Tibial artery (tissue), 4 donors: ENCODE measurements at regions not wholly inside any gene's neighbourhood (a gene's known extent, or its start where the extent isn't known, plus 50 kb on each side); places are given as distances from the start of the nearest gene placed in this dataset.

Source experiments
- DNase-seq, 2 donors: peaks; one replicate each; pipeline ENCODE4 v3.0.0-alpha.2; 2019
- H3K27ac ChIP-seq, 2 donors: fragments of 200-600 bp; sonication (generic) in 1 of 2; 1 replicate in 1 of 2; 2 replicates in 1 of 2; pipeline ENCODE4 v1.5.1; 2018 to 2019; ENCODE audit warnings: mild to moderate bottlenecking in 1 of 2
- H3K27me3 ChIP-seq, 2 donors: fragments of 200-600 bp; sonication (generic) in 1 of 2; one replicate each; pipeline versions ENCODE4 v1.5.1 to v1.6.0; 2016 to 2019
- H3K36me3 ChIP-seq, 3 donors: fragments of 200-600 bp; sonication (generic) in 2 of 3; one replicate each; pipeline ENCODE4 v1.5.1; 2016 to 2019; ENCODE audit warnings: mild to moderate bottlenecking in 2 of 3
- H3K4me1 ChIP-seq, 4 donors: fragments of 200-600 bp; sonication (generic) in 2 of 4; 1 replicate in 3 of 4; 2 replicates in 1 of 4; pipeline ENCODE4 v1.5.1; 2016 to 2019
- H3K4me3 ChIP-seq, 2 donors: fragments of 200-600 bp; sonication (generic) in 1 of 2; 1 replicate in 1 of 2; 2 replicates in 1 of 2; pipeline ENCODE4 v1.5.1; 2018 to 2019; ENCODE audit warnings: mild to moderate bottlenecking in 2 of 2
- H3K9me3 ChIP-seq, 3 donors: fragments of 200-600 bp; sonication (generic) in 1 of 3; one replicate each; pipeline ENCODE4 v1.5.1; 2016 to 2019
- intact Hi-C: fragments of 100-400 bp; cut with DNase I; formaldehyde crosslinking; loops from one replicate; pipeline ENCODE4 v1.15.0; 2023; ENCODE audit warnings: low total_unique reads
- TF ChIP-seq, protein P1 (sequence below), 2 experiments: fragments of 200-600 bp in 1 of 2; fragments of 450-650 bp in 1 of 2; IDR thresholded peaks; one replicate each; pipeline ENCODE4 v1.5.1; 2017 to 2019; ENCODE audit warnings: antibody characterized with exemption in 2 of 2, mild to moderate bottlenecking in 1 of 2, moderate library complexity in 1 of 2

GRCh38 chr6:121533321-121533841 is 97.9 kb downstream of the GJA1 start:
- Histone ChIP-seq H3K4me1 (no peaks in the 10 kb centered on the region), H3K27me3 (no peaks in the 10 kb centered on the region), H3K36me3 (no peaks in the 10 kb centered on the region), H3K9me3 (no peaks in the 10 kb centered on the region), H3K4me3 (no peak overlapping the region), H3K27ac (no peak overlapping the region)
- TF ChIP-seq, protein P1, sequence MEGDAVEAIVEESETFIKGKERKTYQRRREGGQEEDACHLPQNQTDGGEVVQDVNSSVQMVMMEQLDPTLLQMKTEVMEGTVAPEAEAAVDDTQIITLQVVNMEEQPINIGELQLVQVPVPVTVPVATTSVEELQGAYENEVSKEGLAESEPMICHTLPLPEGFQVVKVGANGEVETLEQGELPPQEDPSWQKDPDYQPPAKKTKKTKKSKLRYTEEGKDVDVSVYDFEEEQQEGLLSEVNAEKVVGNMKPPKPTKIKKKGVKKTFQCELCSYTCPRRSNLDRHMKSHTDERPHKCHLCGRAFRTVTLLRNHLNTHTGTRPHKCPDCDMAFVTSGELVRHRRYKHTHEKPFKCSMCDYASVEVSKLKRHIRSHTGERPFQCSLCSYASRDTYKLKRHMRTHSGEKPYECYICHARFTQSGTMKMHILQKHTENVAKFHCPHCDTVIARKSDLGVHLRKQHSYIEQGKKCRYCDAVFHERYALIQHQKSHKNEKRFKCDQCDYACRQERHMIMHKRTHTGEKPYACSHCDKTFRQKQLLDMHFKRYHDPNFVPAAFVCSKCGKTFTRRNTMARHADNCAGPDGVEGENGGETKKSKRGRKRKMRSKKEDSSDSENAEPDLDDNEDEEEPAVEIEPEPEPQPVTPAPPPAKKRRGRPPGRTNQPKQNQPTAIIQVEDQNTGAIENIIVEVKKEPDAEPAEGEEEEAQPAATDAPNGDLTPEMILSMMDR (IDR thresholded peaks at IDR 0.05): no peak
- intact Hi-C loops: no loop called here
- no peak for DNase-seq

GRCh38 chr6:121535777-121536176 is 100.3 kb downstream of the GJA1 start:
- no peak for DNase-seq
- TF ChIP-seq, protein P1 (IDR thresholded peaks at IDR 0.05): no peak
- Histone ChIP-seq H3K4me1 (no peaks in the 10 kb centered on the region), H3K27me3 (no peaks in the 10 kb centered on the region), H3K9me3 (no peaks in the 10 kb centered on the region), H3K27ac (no peak overlapping the region), H3K36me3 (no peaks in the 10 kb centered on the region), H3K4me3 (no peak overlapping the region)
- intact Hi-C loops: no loop called here

DNA sequence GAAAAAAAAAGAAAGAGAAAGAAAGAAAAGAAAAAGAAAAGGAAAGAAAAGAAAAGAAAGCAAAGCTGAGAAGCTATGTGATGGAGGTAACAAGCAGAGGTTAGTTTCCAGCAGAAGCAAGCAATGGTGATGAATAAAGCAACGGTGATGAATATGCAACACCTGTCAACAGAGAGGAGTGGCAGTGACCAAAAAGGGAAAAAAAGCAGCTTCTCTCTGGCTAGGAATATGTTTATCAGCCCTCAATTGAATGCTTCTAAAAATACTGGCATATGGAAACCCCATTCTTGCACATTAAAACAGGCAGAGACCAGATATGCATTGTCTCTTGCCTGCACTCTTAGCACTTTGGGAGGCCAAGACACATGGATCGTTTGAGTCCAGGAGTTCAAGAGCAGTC is 100.9 kb downstream of the GJA1 start:
- no peaks in the 10 kb centered on the region for H3K27me3 ChIP-seq
- no peaks in the 10 kb centered on the region for H3K36me3 ChIP-seq
- no peak for DNase-seq
- intact Hi-C loops: no loop called here
- no peaks in the 10 kb centered on the region for H3K9me3 ChIP-seq
- no peaks in the 10 kb centered on the region for H3K4me1 ChIP-seq
- no peak overlapping the region for H3K27ac ChIP-seq
- TF ChIP-seq, protein P1 (IDR thresholded peaks at IDR 0.05): no peak
- no peak overlapping the region for H3K4me3 ChIP-seq

GRCh38 chr6:121539439-121539838 is 104.0 kb downstream of the GJA1 start:
- no peak overlapping the region for H3K4me3 ChIP-seq
- intact Hi-C loops: no loop called here
- H3K4me1 ChIP-seq: peaks cover 0 to 5% (median 0%) of the 10 kb centered on the region in 4 donors
- H3K27me3 ChIP-seq: no peaks in the 10 kb centered on the region
- H3K36me3 ChIP-seq: no peaks in the 10 kb centered on the region
- no peak overlapping the region for H3K27ac ChIP-seq
- DNase-seq: no peak
- H3K9me3 ChIP-seq: no peaks in the 10 kb centered on the region
- TF ChIP-seq, protein P1 (IDR thresholded peaks at IDR 0.05): no peak

GRCh38 chr6:121540210-121540609 is 104.8 kb downstream of the GJA1 start:
- H3K9me3 ChIP-seq: no peaks in the 10 kb centered on the region
- no peak overlapping the region for H3K27ac ChIP-seq
- no peaks in the 10 kb centered on the region for H3K27me3 ChIP-seq
- intact Hi-C loops: no loop called here
- H3K36me3 ChIP-seq: no peaks in the 10 kb centered on the region
- H3K4me3 ChIP-seq: no peak overlapping the region
- DNase-seq: no peak
- TF ChIP-seq, protein P1 (IDR thresholded peaks at IDR 0.05): no peak
- H3K4me1 ChIP-seq: peaks cover 0 to 6% (median 0%) of the 10 kb centered on the region in 4 donors

DNA sequence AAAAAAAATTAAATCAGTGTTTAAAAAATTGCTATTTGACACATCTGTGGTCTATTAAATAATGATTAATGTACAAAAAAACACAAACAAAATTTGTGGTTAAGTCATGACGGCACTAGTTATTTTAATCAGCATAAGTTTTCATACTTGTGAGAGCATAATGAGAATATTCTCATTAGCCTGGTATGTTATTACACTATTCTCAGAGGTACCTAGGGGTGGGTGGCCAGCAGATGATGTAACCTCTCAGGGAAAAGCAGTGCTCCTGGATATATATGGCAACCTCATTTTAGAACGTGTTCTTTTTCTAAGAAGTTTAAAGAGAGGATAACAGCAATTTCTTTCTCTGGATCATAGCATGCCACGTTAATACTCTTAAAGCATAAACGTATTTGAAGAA is 109.2 kb downstream of the GJA1 start:
- TF ChIP-seq, protein P1 (IDR thresholded peaks at IDR 0.05): no peak
- Histone ChIP-seq H3K27ac (no peak overlapping the region), H3K4me1 (peaks cover 0 to 26% (median 0%) of the 10 kb centered on the region in 4 donors), H3K36me3 (no peaks in the 10 kb centered on the region), H3K9me3 (no peaks in the 10 kb centered on the region), H3K4me3 (no peak overlapping the region), H3K27me3 (no peaks in the 10 kb centered on the region)
- intact Hi-C loops: no loop called here
- DNase-seq: no peak
